Astrocyte (in vitro differentiated cells and primary cell): ENCODE measurements at regions not wholly inside any gene's neighbourhood (a gene's known extent, or its start where the extent isn't known, plus 50 kb on each side); places are given as distances from the start of the nearest gene placed in this dataset.

Experiments used
- DNase-seq: peaks from one replicate; pipeline ENCODE4 v3.0.0-alpha.2; 2010; ENCODE audit warnings: low read depth
- FAIRE-seq: peaks from 2 replicates; lab custom pipeline; 2011; peaks lifted over from hg19 to GRCh38; lab: Jason Lieb, UNC
- H2AFZ ChIP-seq: 2 replicates; pipeline ENCODE4 v1.6.0; 2012; ENCODE audit warnings: low read depth, low read length, inconsistent platforms
- H3K27ac ChIP-seq: 2 replicates; pipeline ENCODE4 v1.5.1; 2011; ENCODE audit warnings: low read depth, low read length, inconsistent platforms
- H3K27me3 ChIP-seq: 2 replicates; pipeline ENCODE4 v1.6.0; 2011; ENCODE audit warnings: low read length, inconsistent platforms; ENCODE audit not compliant: insufficient read depth
- H3K36me3 ChIP-seq: 2 replicates; pipeline ENCODE4 v1.5.1; 2011; ENCODE audit warnings: low read length, inconsistent platforms; ENCODE audit not compliant: insufficient read depth
- H3K4me1 ChIP-seq: 2 replicates; pipeline ENCODE4 v1.5.1; 2011; ENCODE audit warnings: low read length, inconsistent platforms; ENCODE audit not compliant: insufficient read depth
- H3K4me2 ChIP-seq: 2 replicates; pipeline ENCODE4 v1.6.0; 2012; ENCODE audit warnings: low read length, inconsistent platforms
- H3K4me3 ChIP-seq: 2 replicates; pipeline ENCODE4 v1.5.1; 2011; ENCODE audit warnings: low read depth, mild to moderate bottlenecking, low read length, inconsistent platforms; ENCODE audit not compliant: insufficient read depth
- H3K79me2 ChIP-seq: 2 replicates; pipeline ENCODE4 v1.6.0; 2012; ENCODE audit warnings: mild to moderate bottlenecking, low read length, inconsistent platforms; ENCODE audit not compliant: insufficient read depth
- H3K9ac ChIP-seq: 2 replicates; pipeline ENCODE4 v1.6.0; 2012; ENCODE audit warnings: mild to moderate bottlenecking, low read length, inconsistent platforms
- H3K9me3 ChIP-seq: 2 replicates; pipeline ENCODE4 v1.5.1; 2012; ENCODE audit warnings: low read depth, mild to moderate bottlenecking, low read length, inconsistent platforms; ENCODE audit not compliant: insufficient read depth
- H4K20me1 ChIP-seq: 2 replicates; pipeline ENCODE4 v1.6.0; 2012; ENCODE audit warnings: low read length, inconsistent platforms; ENCODE audit not compliant: insufficient read depth
- H3K27ac Mint-ChIP-seq: one replicate; pipeline ENCODE4 v1.8.0; 2021; ENCODE audit warnings: mild to moderate bottlenecking, mixed read lengths; ENCODE audit not compliant: unreplicated experiment
- H3K27me3 Mint-ChIP-seq: one replicate; pipeline ENCODE4 v1.8.0; 2021; ENCODE audit warnings: low read depth, mixed read lengths; ENCODE audit not compliant: unreplicated experiment
- H3K36me3 Mint-ChIP-seq: one replicate; pipeline ENCODE4 v1.8.0; 2021; ENCODE audit warnings: low read depth, mixed read lengths; ENCODE audit not compliant: unreplicated experiment
- H3K4me1 Mint-ChIP-seq: one replicate; pipeline ENCODE4 v1.8.0; 2021; ENCODE audit warnings: low read depth, mixed read lengths; ENCODE audit not compliant: unreplicated experiment
- H3K4me3 Mint-ChIP-seq: one replicate; pipeline ENCODE4 v1.8.0; 2021; ENCODE audit warnings: mild to moderate bottlenecking, moderate library complexity, mixed read lengths; ENCODE audit not compliant: unreplicated experiment
- H3K9me3 Mint-ChIP-seq: one replicate; pipeline ENCODE4 v1.8.0; 2021; ENCODE audit warnings: mild to moderate bottlenecking, mixed read lengths; ENCODE audit not compliant: unreplicated experiment
- EZH2 ChIP-seq: IDR thresholded peaks from 2 replicates; pipeline ENCODE4 v1.6.1; 2012; ENCODE audit warnings: mild to moderate bottlenecking, low read length, inconsistent platforms; ENCODE audit not compliant: insufficient read depth
- TF ChIP-seq, protein P1 (sequence below): IDR thresholded peaks from 2 replicates; pipeline ENCODE4 v1.5.1; 2011; ENCODE audit warnings: low read depth, mild to moderate bottlenecking, inconsistent platforms, low read length, moderate library complexity; ENCODE audit not compliant: insufficient read depth

DNA sequence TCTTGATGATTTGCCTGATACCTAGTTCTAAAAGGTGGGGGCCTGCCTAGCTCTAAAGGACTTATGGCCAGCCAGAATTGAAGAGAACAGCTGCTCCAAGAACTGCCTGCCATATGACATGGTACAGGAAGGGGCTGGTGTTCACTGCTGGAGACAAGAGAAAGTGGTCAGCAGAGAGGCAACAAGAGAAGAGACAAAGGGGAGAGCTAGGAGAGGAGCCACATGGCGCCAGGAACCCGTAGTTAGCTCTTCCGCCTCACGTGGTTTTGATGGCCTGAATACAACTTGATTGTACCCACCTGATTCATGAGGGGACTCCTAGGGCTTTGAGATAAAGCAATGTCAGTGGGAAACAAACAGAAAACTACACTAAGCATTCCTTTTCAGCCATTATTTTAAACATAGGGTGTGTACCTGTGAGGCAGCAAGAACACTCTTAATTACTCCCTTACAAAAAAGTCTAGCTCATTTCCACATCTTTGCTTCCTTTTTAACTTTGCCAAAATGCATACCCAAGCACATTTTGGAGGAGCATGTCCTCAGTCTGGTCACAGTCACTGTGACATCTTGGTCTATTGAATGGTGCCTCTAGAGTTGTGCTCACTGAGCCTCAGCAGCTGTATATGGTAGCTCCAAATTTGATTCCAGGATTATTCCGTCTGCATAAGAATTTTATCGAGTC lies 71.6 kb downstream of the CCDC71L start:
- no peaks in the 10 kb centered on the region for H3K27me3 Mint-ChIP-seq
- Histone ChIP-seq H3K27me3 (no peaks in the 10 kb centered on the region), H3K79me2 (no peaks in the 10 kb centered on the region), H4K20me1 (no peaks in the 10 kb centered on the region), H3K4me3 (no peak overlapping the region), H3K27ac (no peak overlapping the region), H3K9ac (no peak overlapping the region), H2AFZ (no peak overlapping the region), H3K9me3 (no peaks in the 10 kb centered on the region), H3K4me2 (no peak overlapping the region), H3K4me1 (no peaks in the 10 kb centered on the region), H3K36me3 (no peaks in the 10 kb centered on the region)
- no peak overlapping the region for H3K27ac Mint-ChIP-seq
- H3K4me1 Mint-ChIP-seq, result peaks cover 12% of the 10 kb centered on the region
- no peak overlapping the region for H3K4me3 Mint-ChIP-seq
- peaks cover 2% of the 10 kb centered on the region for H3K9me3 Mint-ChIP-seq
- no peak for TF ChIP-seq EZH2
- TF ChIP-seq, protein P1, sequence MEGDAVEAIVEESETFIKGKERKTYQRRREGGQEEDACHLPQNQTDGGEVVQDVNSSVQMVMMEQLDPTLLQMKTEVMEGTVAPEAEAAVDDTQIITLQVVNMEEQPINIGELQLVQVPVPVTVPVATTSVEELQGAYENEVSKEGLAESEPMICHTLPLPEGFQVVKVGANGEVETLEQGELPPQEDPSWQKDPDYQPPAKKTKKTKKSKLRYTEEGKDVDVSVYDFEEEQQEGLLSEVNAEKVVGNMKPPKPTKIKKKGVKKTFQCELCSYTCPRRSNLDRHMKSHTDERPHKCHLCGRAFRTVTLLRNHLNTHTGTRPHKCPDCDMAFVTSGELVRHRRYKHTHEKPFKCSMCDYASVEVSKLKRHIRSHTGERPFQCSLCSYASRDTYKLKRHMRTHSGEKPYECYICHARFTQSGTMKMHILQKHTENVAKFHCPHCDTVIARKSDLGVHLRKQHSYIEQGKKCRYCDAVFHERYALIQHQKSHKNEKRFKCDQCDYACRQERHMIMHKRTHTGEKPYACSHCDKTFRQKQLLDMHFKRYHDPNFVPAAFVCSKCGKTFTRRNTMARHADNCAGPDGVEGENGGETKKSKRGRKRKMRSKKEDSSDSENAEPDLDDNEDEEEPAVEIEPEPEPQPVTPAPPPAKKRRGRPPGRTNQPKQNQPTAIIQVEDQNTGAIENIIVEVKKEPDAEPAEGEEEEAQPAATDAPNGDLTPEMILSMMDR, result no peak
- FAIRE-seq, result no peak
- no peak for DNase-seq
- H3K36me3 Mint-ChIP-seq, result no peaks in the 10 kb centered on the region

DNA sequence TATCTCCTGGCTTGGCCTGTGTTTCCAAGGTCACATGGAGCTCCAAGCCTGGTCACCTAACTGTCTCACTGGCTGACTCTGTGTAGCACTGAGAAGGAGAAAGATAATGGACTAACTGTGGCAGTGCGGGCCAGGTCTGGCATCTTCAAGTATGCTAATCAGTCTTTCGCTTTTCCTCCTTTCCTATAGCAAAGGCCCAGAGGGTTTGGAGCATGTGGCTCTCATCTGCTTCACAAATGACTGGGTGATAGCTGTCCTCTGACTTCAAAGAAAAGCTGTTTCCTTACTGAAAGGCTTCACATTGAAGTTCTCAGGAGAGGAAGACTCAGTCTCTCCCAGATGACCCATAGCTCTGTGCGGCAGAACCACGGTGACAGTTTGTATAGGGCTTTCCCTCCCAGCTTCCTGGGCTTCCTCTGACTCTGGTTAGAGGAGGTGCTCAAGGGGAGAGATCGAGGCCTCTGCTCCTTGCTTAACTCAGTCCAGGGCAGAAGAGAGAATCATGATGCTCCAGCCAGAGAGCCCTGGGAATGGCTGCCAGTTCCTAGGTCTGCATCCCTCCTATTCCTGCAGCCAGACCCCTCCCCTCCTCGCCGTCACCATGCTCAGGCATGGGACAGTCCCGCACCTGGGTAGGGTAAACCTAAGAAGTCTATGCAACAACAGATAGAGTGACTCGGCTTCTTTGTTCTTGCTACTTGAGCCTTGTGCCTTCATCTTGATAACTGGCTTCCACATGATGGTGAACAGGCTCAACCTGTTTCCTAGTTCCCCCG lies 72.3 kb downstream of the CCDC71L start:
- Histone ChIP-seq H3K4me3 (no peak overlapping the region), H3K9me3 (no peaks in the 10 kb centered on the region), H3K36me3 (no peaks in the 10 kb centered on the region), H3K79me2 (no peaks in the 10 kb centered on the region), H3K27ac (no peak overlapping the region), H2AFZ (no peak overlapping the region), H3K27me3 (no peaks in the 10 kb centered on the region), H4K20me1 (no peaks in the 10 kb centered on the region), H3K4me2 (no peak overlapping the region), H3K4me1 (no peaks in the 10 kb centered on the region), H3K9ac (no peak overlapping the region)
- DNase-seq (no peak), FAIRE-seq (no peak)
- Mint-ChIP-seq H3K9me3 (peaks cover 7% of the 10 kb centered on the region), H3K27me3 (no peaks in the 10 kb centered on the region), H3K4me1 (peaks cover 12% of the 10 kb centered on the region), H3K27ac (no peak overlapping the region), H3K4me3 (no peak overlapping the region), H3K36me3 (no peaks in the 10 kb centered on the region)
- TF ChIP-seq, protein P1, result no peak
- TF ChIP-seq EZH2, result no peak
